WTC11 (cell line): ENCODE measurements at regions not wholly inside any gene's neighbourhood (a gene's known extent, or its start where the extent isn't known, plus 50 kb on each side); places are given as distances from the start of the nearest gene placed in this dataset.

Source experiments
- ATAC-seq: fragments of 200-7000 bp; cut with Tn5 transposase; 2 replicates; pipeline ENCODE4 v1.10.0; 2021; ENCODE audit warnings: mild to moderate bottlenecking, moderate library complexity
- CTCF ChIA-PET: fragments of 300-600 bp; sonication (Branson Sonifier 250); formaldehyde crosslinking; loops from one replicate; lab custom pipeline; 2021; ENCODE audit warnings: antibody characterized with exemption; lab: Charles Lee
- POLR2A ChIA-PET: fragments of 350-600 bp; sonication (Branson Sonifier 250); formaldehyde crosslinking; loops from one replicate; lab custom pipeline; 2021; ENCODE audit warnings: antibody characterized with exemption; lab: Charles Lee
- DNase-seq: peaks from one replicate; pipeline ENCODE4 v3.0.0; 2021; ENCODE audit warnings: low spot score
- H3K27ac Mint-ChIP-seq: 2 replicates; pipeline ENCODE4 v1.8.0; 2021; ENCODE audit warnings: mixed read lengths
- H3K27me3 Mint-ChIP-seq: 2 replicates; pipeline ENCODE4 v1.8.0; 2021; ENCODE audit warnings: low read depth, mild to moderate bottlenecking, moderate library complexity, mixed read lengths
- H3K36me3 Mint-ChIP-seq: 2 replicates; pipeline ENCODE4 v1.8.0; 2021; ENCODE audit warnings: mixed read lengths
- H3K4me1 Mint-ChIP-seq: 2 replicates; pipeline ENCODE4 v1.8.0; 2022; ENCODE audit warnings: mixed read lengths
- H3K4me3 Mint-ChIP-seq: 2 replicates; pipeline ENCODE4 v1.8.0; 2021; ENCODE audit warnings: mild to moderate bottlenecking, moderate library complexity, mixed read lengths
- H3K9me3 Mint-ChIP-seq: 2 replicates; pipeline ENCODE4 v1.8.0; 2021; ENCODE audit warnings: mixed read lengths
- ATF1 ChIP-seq: sonication (generic); formaldehyde crosslinking; IDR thresholded peaks from 2 replicates; pipeline ENCODE4 v1.8.1; 2023; ENCODE audit warnings: mild to moderate bottlenecking, moderate library complexity, missing genetic modification reagents
- EMX1 ChIP-seq: fragments of 250-450 bp; sonication (Bioruptor Pico); IDR thresholded peaks from 2 replicates; pipeline ENCODE4 v1.8.0; 2021; ENCODE audit warnings: mild to moderate bottlenecking
- ESRRA ChIP-seq: sonication (generic); formaldehyde crosslinking; IDR thresholded peaks from 2 replicates; pipeline ENCODE4 v1.8.1; 2022; ENCODE audit warnings: mild to moderate bottlenecking, missing genetic modification reagents, borderline replicate concordance
- GABPB1 ChIP-seq: sonication (generic); formaldehyde crosslinking; IDR thresholded peaks from 2 replicates; pipeline ENCODE4 v1.8.1; 2023; ENCODE audit warnings: mild to moderate bottlenecking, missing genetic modification reagents
- IRF2 ChIP-seq: sonication (generic); formaldehyde crosslinking; IDR thresholded peaks from 2 replicates; pipeline ENCODE4 v1.8.0; 2022; ENCODE audit warnings: low read depth, missing genetic modification reagents, borderline replicate concordance
- JAZF1 ChIP-seq: fragments of 250-450 bp; sonication (Bioruptor Pico); IDR thresholded peaks from 2 replicates; pipeline ENCODE4 v1.9.0; 2021; ENCODE audit warnings: moderate library complexity, mild to moderate bottlenecking, inconsistent platforms
- MYBL2 ChIP-seq: sonication (generic); formaldehyde crosslinking; IDR thresholded peaks from 2 replicates; pipeline ENCODE4 v1.8.1; 2023; ENCODE audit warnings: mild to moderate bottlenecking, moderate library complexity, missing genetic modification reagents
- NR2C2 ChIP-seq: sonication (generic); formaldehyde crosslinking; IDR thresholded peaks from 2 replicates; pipeline ENCODE4 v1.8.0; 2022; ENCODE audit warnings: mild to moderate bottlenecking, missing genetic modification reagents
- RORB ChIP-seq: fragments of 250-450 bp; sonication (Bioruptor Pico); IDR thresholded peaks from 2 replicates; pipeline ENCODE4 v1.9.0; 2021; ENCODE audit warnings: mild to moderate bottlenecking
- SOX15 ChIP-seq: fragments of 250-450 bp; sonication (Bioruptor Pico); IDR thresholded peaks from 2 replicates; pipeline ENCODE4 v1.9.0; 2021; ENCODE audit warnings: mild to moderate bottlenecking
- ZNF416 ChIP-seq: fragments of 250-450 bp; sonication (Bioruptor Pico); IDR thresholded peaks from 2 replicates; pipeline ENCODE4 v1.9.0; 2021; ENCODE audit warnings: mild to moderate bottlenecking, inconsistent platforms
- ZNF423 ChIP-seq: fragments of 250-450 bp; sonication (Bioruptor Pico); IDR thresholded peaks from 2 replicates; pipeline ENCODE4 v2.1.2; 2022; ENCODE audit warnings: mild to moderate bottlenecking, moderate library complexity
- ZNF671 ChIP-seq: fragments of 250-450 bp; sonication (Bioruptor Pico); IDR thresholded peaks from 2 replicates; pipeline ENCODE4 v1.8.0; 2021; ENCODE audit warnings: mild to moderate bottlenecking
- TF ChIP-seq, protein P1 (sequence below): fragments of 250-450 bp; sonication (Bioruptor Pico); IDR thresholded peaks from 2 replicates; pipeline ENCODE4 v1.9.0; 2021; ENCODE audit warnings: mild to moderate bottlenecking
- TF ChIP-seq, protein P2 (sequence below): sonication (generic); formaldehyde crosslinking; IDR thresholded peaks from 2 replicates; pipeline ENCODE4 v1.8.1; 2023; ENCODE audit warnings: mild to moderate bottlenecking, missing genetic modification reagents, borderline replicate concordance
- TF ChIP-seq, protein P3 (sequence below): sonication (generic); formaldehyde crosslinking; conservative IDR thresholded peaks from 2 replicates; pipeline ENCODE4 v1.8.1; 2022; ENCODE audit warnings: mild to moderate bottlenecking, missing genetic modification reagents
- TF ChIP-seq, protein P4 (sequence below): fragments of 250-450 bp; sonication (Bioruptor Pico); IDR thresholded peaks from 2 replicates; pipeline ENCODE4 v1.9.0; 2021; ENCODE audit warnings: mild to moderate bottlenecking
- TF ChIP-seq, protein P5 (sequence below): sonication (generic); formaldehyde crosslinking; IDR thresholded peaks from 2 replicates; pipeline ENCODE4 v1.8.1; 2023; ENCODE audit warnings: mild to moderate bottlenecking, missing genetic modification reagents
- TF ChIP-seq, protein P6 (sequence below): sonication (generic); formaldehyde crosslinking; IDR thresholded peaks from 2 replicates; pipeline ENCODE4 v1.8.1; 2023; ENCODE audit warnings: mild to moderate bottlenecking, missing genetic modification reagents
- TF ChIP-seq, protein P7 (sequence below): sonication (generic); formaldehyde crosslinking; IDR thresholded peaks from 2 replicates; pipeline ENCODE4 v1.8.1; 2023; ENCODE audit warnings: mild to moderate bottlenecking, moderate library complexity, missing genetic modification reagents

DNA sequence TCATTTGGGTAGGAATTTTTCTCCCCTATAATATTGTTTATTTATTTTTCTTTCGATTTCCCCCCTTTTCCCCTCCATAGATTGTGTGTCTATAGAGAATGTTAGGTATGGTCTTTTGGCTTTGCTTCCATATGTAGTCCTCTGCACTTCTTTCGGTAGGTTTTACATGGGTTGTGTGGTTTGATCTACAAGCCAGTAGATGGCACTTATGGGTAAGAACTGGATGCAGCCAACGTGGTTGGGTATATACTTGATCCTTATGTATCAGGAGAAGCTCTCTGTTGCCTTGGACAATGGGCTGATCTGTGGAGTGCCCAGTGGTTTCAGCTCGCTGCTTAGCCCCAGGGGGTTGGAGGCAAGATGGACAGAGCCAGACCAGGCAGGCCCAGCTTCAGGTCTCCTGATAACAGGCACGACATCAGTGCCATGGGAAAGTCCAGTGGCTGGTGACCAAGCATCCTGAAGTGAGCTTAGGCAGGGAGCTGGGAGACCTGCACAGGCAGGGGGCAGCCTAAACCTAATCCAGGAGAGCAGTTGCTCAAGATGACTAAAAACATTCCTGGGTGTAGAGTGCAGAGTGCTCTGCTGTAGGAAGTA lies 488.3 kb downstream of the CCDC85A start:
- ChIA-PET POLR2A (no interaction called here), CTCF (no interaction called here)
- H3K4me3 Mint-ChIP-seq = no peak overlapping the region
- peaks cover 34% of the 10 kb centered on the region for H3K9me3 Mint-ChIP-seq
- H3K27ac Mint-ChIP-seq = no peak overlapping the region
- H3K4me1 Mint-ChIP-seq = no peaks in the 10 kb centered on the region
- no peaks in the 10 kb centered on the region for H3K27me3 Mint-ChIP-seq
- TF ChIP-seq, protein P1, sequence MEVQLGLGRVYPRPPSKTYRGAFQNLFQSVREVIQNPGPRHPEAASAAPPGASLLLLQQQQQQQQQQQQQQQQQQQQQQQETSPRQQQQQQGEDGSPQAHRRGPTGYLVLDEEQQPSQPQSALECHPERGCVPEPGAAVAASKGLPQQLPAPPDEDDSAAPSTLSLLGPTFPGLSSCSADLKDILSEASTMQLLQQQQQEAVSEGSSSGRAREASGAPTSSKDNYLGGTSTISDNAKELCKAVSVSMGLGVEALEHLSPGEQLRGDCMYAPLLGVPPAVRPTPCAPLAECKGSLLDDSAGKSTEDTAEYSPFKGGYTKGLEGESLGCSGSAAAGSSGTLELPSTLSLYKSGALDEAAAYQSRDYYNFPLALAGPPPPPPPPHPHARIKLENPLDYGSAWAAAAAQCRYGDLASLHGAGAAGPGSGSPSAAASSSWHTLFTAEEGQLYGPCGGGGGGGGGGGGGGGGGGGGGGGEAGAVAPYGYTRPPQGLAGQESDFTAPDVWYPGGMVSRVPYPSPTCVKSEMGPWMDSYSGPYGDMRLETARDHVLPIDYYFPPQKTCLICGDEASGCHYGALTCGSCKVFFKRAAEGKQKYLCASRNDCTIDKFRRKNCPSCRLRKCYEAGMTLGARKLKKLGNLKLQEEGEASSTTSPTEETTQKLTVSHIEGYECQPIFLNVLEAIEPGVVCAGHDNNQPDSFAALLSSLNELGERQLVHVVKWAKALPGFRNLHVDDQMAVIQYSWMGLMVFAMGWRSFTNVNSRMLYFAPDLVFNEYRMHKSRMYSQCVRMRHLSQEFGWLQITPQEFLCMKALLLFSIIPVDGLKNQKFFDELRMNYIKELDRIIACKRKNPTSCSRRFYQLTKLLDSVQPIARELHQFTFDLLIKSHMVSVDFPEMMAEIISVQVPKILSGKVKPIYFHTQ = no peak
- TF ChIP-seq, protein P2, sequence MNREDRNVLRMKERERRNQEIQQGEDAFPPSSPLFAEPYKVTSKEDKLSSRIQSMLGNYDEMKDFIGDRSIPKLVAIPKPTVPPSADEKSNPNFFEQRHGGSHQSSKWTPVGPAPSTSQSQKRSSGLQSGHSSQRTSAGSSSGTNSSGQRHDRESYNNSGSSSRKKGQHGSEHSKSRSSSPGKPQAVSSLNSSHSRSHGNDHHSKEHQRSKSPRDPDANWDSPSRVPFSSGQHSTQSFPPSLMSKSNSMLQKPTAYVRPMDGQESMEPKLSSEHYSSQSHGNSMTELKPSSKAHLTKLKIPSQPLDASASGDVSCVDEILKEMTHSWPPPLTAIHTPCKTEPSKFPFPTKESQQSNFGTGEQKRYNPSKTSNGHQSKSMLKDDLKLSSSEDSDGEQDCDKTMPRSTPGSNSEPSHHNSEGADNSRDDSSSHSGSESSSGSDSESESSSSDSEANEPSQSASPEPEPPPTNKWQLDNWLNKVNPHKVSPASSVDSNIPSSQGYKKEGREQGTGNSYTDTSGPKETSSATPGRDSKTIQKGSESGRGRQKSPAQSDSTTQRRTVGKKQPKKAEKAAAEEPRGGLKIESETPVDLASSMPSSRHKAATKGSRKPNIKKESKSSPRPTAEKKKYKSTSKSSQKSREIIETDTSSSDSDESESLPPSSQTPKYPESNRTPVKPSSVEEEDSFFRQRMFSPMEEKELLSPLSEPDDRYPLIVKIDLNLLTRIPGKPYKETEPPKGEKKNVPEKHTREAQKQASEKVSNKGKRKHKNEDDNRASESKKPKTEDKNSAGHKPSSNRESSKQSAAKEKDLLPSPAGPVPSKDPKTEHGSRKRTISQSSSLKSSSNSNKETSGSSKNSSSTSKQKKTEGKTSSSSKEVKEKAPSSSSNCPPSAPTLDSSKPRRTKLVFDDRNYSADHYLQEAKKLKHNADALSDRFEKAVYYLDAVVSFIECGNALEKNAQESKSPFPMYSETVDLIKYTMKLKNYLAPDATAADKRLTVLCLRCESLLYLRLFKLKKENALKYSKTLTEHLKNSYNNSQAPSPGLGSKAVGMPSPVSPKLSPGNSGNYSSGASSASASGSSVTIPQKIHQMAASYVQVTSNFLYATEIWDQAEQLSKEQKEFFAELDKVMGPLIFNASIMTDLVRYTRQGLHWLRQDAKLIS = no peak
- TF ChIP-seq, protein P3, sequence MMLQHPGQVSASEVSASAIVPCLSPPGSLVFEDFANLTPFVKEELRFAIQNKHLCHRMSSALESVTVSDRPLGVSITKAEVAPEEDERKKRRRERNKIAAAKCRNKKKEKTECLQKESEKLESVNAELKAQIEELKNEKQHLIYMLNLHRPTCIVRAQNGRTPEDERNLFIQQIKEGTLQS = no peak
- TF ChIP-seq ZNF423 (CRISPR knock-in tag) (no peak), GABPB1 (CRISPR knock-in tag) (no peak), ESRRA (CRISPR knock-in tag) (no peak)
- ATAC-seq (peak; percentile 68), DNase-seq (no peak)
- peaks cover 16% of the 10 kb centered on the region for H3K36me3 Mint-ChIP-seq

DNA sequence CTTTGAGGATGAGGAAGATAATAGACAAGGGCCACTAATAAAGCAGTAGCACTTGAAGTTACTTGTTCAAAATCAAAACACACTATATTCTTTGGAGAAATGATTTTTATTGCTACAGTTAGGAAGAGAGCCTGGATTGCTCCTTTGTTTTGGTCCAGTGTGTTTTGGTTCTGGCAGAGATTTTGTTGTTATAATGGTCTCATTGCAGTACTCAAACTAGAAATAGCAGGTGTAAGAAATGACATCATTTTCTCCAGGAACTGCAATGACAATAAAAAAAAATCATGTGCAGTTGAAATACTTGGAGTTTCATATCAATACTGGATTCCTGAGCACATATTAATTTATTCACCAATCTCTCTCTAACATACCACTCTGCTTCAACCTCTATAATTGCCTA lies 490.3 kb downstream of the CCDC85A start:
- Mint-ChIP-seq H3K4me3 (no peak overlapping the region), H3K36me3 (peaks cover 16% of the 10 kb centered on the region), H3K9me3 (peaks cover 34% of the 10 kb centered on the region), H3K27ac (no peak overlapping the region), H3K27me3 (no peaks in the 10 kb centered on the region), H3K4me1 (no peaks in the 10 kb centered on the region)
- TF ChIP-seq EMX1 (CRISPR knock-in tag) = no peak
- no peak for TF ChIP-seq NR2C2
- no peak for TF ChIP-seq ATF1 (CRISPR knock-in tag)
- TF ChIP-seq ZNF423 (CRISPR knock-in tag) = no peak
- TF ChIP-seq, protein P4, sequence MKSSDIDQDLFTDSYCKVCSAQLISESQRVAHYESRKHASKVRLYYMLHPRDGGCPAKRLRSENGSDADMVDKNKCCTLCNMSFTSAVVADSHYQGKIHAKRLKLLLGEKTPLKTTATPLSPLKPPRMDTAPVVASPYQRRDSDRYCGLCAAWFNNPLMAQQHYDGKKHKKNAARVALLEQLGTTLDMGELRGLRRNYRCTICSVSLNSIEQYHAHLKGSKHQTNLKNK (CRISPR knock-in tag) = no peak
- TF ChIP-seq, protein P5, sequence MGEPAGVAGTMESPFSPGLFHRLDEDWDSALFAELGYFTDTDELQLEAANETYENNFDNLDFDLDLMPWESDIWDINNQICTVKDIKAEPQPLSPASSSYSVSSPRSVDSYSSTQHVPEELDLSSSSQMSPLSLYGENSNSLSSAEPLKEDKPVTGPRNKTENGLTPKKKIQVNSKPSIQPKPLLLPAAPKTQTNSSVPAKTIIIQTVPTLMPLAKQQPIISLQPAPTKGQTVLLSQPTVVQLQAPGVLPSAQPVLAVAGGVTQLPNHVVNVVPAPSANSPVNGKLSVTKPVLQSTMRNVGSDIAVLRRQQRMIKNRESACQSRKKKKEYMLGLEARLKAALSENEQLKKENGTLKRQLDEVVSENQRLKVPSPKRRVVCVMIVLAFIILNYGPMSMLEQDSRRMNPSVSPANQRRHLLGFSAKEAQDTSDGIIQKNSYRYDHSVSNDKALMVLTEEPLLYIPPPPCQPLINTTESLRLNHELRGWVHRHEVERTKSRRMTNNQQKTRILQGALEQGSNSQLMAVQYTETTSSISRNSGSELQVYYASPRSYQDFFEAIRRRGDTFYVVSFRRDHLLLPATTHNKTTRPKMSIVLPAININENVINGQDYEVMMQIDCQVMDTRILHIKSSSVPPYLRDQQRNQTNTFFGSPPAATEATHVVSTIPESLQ (CRISPR knock-in tag) = no peak
- TF ChIP-seq SOX15 (CRISPR knock-in tag) = no peak
- TF ChIP-seq, protein P6, sequence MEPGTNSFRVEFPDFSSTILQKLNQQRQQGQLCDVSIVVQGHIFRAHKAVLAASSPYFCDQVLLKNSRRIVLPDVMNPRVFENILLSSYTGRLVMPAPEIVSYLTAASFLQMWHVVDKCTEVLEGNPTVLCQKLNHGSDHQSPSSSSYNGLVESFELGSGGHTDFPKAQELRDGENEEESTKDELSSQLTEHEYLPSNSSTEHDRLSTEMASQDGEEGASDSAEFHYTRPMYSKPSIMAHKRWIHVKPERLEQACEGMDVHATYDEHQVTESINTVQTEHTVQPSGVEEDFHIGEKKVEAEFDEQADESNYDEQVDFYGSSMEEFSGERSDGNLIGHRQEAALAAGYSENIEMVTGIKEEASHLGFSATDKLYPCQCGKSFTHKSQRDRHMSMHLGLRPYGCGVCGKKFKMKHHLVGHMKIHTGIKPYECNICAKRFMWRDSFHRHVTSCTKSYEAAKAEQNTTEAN (CRISPR knock-in tag) = no peak
- no peak for TF ChIP-seq MYBL2
- no peak for TF ChIP-seq ZNF416 (CRISPR knock-in tag)
- TF ChIP-seq ZNF671 (CRISPR knock-in tag) = no peak
- no peak for TF ChIP-seq IRF2 (CRISPR knock-in tag)
- no peak for TF ChIP-seq GABPB1 (CRISPR knock-in tag)
- no peak for TF ChIP-seq JAZF1
- TF ChIP-seq, protein P7, sequence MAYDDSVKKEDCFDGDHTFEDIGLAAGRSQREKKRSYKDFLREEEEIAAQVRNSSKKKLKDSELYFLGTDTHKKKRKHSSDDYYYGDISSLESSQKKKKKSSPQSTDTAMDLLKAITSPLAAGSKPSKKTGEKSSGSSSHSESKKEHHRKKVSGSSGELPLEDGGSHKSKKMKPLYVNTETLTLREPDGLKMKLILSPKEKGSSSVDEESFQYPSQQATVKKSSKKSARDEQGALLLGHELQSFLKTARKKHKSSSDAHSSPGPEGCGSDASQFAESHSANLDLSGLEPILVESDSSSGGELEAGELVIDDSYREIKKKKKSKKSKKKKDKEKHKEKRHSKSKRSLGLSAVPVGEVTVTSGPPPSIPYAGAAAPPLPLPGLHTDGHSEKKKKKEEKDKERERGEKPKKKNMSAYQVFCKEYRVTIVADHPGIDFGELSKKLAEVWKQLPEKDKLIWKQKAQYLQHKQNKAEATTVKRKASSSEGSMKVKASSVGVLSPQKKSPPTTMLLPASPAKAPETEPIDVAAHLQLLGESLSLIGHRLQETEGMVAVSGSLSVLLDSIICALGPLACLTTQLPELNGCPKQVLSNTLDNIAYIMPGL (CRISPR knock-in tag) = no peak
- TF ChIP-seq RORB (CRISPR knock-in tag) = no peak
- CTCF ChIA-PET = no interaction called here
- POLR2A ChIA-PET = no interaction called here
- no peak for ATAC-seq
- DNase-seq = no peak
